Effector memory CD8-positive, alpha-beta T cell (primary cell): ENCODE measurements at regions not wholly inside any gene's neighbourhood (a gene's known extent, or its start where the extent isn't known, plus 50 kb on each side); places are given as distances from the start of the nearest gene placed in this dataset.
"Not testable (repeated sequence)": the region's sequence is repeated elsewhere in the genome, so short reads cannot be mapped to it uniquely, and the experiment has no call there.

Source experiments
- ATAC-seq: fragments of 150-1000 bp; cut with Tn5 transposase; replicated peaks from 2 replicates; pipeline ENCODE4 v1.10.0; 2021; ENCODE audit warnings: mild to moderate bottlenecking, moderate library complexity
- DNase-seq, 3 experiments: peaks; one replicate each; pipeline ENCODE4 v3.0.0; 2021
- H3K27ac Mint-ChIP-seq, 2 donors: one replicate each; pipeline ENCODE4 v1.8.0; 2022; ENCODE audit warnings: mild to moderate bottlenecking in 2 of 2, mixed read lengths in 2 of 2, moderate library complexity in 2 of 2
- H3K27me3 Mint-ChIP-seq, 2 donors: one replicate each; pipeline ENCODE4 v1.8.0; 2022; ENCODE audit warnings: mixed read lengths in 2 of 2
- H3K36me3 Mint-ChIP-seq: one replicate; pipeline ENCODE4 v1.8.0; 2022; ENCODE audit warnings: mild to moderate bottlenecking, moderate library complexity, mixed read lengths; ENCODE audit not compliant: insufficient read depth
- H3K4me1 Mint-ChIP-seq, 2 donors: one replicate each; pipeline ENCODE4 v1.8.0; 2022; ENCODE audit warnings: low read depth in 2 of 2, mixed read lengths in 2 of 2
- H3K4me3 Mint-ChIP-seq, 2 donors: one replicate each; pipeline ENCODE4 v1.8.0; 2022; ENCODE audit warnings: mild to moderate bottlenecking in 2 of 2, mixed read lengths in 2 of 2, moderate library complexity in 2 of 2
- H3K9me3 Mint-ChIP-seq, 2 donors: one replicate each; pipeline ENCODE4 v1.8.0; 2022; ENCODE audit warnings: mixed read lengths in 2 of 2

DNA sequence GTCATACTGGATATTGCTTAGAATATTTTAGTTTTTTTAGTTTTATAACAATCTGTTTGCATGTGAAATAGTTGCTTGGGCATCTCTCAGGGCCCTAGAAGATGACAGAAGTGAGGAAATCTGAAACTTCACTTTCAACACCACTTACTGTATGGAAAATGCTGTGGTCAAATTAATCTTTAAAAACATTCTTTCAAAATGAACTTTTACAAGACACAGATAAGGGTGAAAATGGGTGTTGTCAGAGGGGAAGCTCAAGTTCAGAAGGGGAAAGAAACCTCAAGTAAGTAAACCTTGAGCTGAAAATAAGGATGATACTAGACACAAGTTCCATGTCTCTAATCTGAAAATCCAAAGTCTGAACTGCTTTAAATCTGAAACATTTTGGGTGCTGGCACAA lies 1840.1 kb upstream of the RAG2 start:
- H3K27ac Mint-ChIP-seq: no peak overlapping the region
- no peak overlapping the region for H3K4me3 Mint-ChIP-seq
- no peaks in the 10 kb centered on the region for H3K27me3 Mint-ChIP-seq
- ATAC-seq (no peak), DNase-seq (no peak)
- no peaks in the 10 kb centered on the region for H3K4me1 Mint-ChIP-seq
- peaks cover 0 to 11% of the 10 kb centered on the region in 2 donors for H3K9me3 Mint-ChIP-seq
- no peaks in the 10 kb centered on the region for H3K36me3 Mint-ChIP-seq

DNA sequence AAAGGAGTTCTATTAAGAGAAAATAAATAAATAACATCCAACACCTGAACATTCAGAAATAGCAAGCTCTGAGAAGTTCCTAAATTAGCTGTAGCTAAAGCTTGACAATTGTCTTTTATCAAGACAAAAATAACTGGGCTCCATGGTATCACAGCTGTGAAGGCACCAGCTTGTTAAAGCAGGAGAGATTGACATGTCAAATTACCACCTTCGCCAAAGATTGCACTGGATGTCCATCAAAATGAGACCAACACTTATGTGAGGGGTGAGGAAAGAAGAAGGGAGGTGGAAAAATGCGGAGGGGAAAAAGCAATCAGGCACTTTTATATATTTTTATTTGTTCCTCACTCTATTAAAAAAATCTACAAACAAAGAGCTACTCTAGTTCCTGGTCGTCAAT lies 1827.5 kb upstream of the RAG2 start:
- Mint-ChIP-seq H3K36me3 (no peaks in the 10 kb centered on the region), H3K4me3 (no peak overlapping the region), H3K4me1 (no peaks in the 10 kb centered on the region), H3K27me3 (no peaks in the 10 kb centered on the region), H3K27ac (no peak overlapping the region), H3K9me3 (peaks cover 7 to 9% of the 10 kb centered on the region in 2 donors)
- DNase-seq: no peak
- no peak for ATAC-seq

DNA sequence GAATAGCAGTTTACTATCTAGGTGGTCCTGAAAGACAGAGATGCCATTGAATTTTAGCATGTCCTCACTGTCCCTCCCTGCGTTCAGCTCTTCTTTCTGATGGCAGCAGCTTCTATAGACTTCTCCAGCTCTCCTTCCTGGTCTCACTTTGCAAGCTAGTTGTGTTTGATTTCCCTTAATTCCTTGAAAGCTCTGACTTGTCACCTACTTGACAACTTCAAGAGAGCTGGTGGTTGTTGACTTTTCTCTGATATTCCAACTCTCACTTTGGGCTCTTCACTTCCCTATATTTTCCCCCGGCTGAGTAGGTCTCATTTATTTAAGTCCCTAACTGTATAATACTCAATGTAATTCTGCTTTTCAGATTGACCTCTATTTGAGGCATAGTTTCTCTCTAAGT lies 1825.0 kb upstream of the RAG2 start:
- Mint-ChIP-seq H3K4me3 (no peak overlapping the region), H3K27me3 (no peaks in the 10 kb centered on the region), H3K36me3 (no peaks in the 10 kb centered on the region), H3K27ac (no peak overlapping the region), H3K9me3 (peaks cover 0 to 8% of the 10 kb centered on the region in 2 donors), H3K4me1 (no peaks in the 10 kb centered on the region)
- DNase-seq (no peak), ATAC-seq (no peak)

DNA sequence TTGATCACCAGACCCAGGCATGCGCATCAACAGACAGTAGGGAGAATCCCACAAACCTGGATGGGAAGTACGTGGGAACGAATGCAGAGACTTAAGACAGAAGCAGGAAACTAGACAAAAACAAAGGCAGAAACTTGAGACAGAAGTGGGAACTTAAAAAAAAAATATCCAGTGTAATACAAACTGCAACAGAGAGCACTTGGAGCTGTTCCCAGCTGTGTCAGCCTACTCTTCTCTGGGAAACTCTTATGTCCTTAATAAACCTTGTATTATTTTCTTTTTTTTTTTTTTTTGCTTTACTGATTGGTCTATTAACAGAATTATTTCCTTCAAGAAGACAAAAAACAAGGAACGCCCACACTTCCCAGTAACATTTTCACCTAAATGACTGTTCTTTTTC lies 1818.1 kb upstream of the RAG2 start:
- H3K4me3 Mint-ChIP-seq: no peak overlapping the region
- H3K36me3 Mint-ChIP-seq: no peaks in the 10 kb centered on the region
- H3K27ac Mint-ChIP-seq: no peak overlapping the region
- peaks cover 25 to 32% of the 10 kb centered on the region in 2 donors for H3K9me3 Mint-ChIP-seq
- no peaks in the 10 kb centered on the region for H3K4me1 Mint-ChIP-seq
- DNase-seq: no peak
- H3K27me3 Mint-ChIP-seq: no peaks in the 10 kb centered on the region
- no peak for ATAC-seq

DNA sequence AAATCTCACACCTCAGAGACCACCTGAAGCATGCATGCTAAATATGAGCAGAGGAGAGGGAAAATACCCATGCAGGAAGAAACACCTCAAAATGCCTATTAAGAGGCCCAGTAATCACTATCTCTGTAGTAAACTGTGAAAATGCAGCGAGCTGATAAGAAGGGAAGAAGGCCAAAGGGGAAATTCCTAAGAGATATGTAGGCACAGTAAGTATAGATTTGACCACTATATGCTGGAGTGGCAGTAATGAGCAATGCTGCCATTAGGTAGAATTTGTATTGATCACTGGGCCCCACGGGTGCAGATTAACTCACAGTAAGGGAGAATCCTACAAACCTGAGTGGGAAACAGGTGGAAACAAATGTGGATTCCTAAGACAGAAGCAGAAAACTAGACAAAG lies 1813.1 kb upstream of the RAG2 start:
- H3K4me1 Mint-ChIP-seq: no peaks in the 10 kb centered on the region
- peaks cover 23 to 41% of the 10 kb centered on the region in 2 donors for H3K9me3 Mint-ChIP-seq
- no peak for DNase-seq
- H3K4me3 Mint-ChIP-seq: no peak overlapping the region
- no peak for ATAC-seq
- H3K36me3 Mint-ChIP-seq: no peaks in the 10 kb centered on the region
- no peaks in the 10 kb centered on the region for H3K27me3 Mint-ChIP-seq
- H3K27ac Mint-ChIP-seq: no peak overlapping the region

DNA sequence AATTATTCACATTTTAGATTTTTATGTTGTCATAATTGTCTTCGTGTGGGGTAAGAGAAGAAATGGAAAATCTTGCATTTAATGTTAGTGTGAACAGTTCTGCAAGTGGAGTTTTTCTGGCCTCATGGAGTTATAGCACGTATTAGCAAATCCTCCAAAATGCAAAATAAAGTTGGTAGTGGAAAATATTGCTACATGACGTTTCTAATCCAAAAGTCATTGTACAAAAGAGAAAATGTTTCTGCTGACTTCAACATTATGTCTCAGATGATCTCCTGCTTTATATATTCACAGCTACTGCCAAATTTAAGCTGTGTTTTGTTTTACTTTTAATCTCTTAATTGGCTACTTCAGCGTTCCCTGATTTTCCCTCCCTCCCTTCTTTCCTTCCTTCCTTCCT lies 1804.0 kb upstream of the RAG2 start:
- ATAC-seq (no peak), DNase-seq (no peak)
- H3K4me1 Mint-ChIP-seq: no peaks in the 10 kb centered on the region
- no peaks in the 10 kb centered on the region for H3K36me3 Mint-ChIP-seq
- H3K4me3 Mint-ChIP-seq: no peak overlapping the region
- H3K27me3 Mint-ChIP-seq: no peaks in the 10 kb centered on the region
- H3K27ac Mint-ChIP-seq: no peak overlapping the region
- peaks cover 4 to 10% of the 10 kb centered on the region in 2 donors for H3K9me3 Mint-ChIP-seq

DNA sequence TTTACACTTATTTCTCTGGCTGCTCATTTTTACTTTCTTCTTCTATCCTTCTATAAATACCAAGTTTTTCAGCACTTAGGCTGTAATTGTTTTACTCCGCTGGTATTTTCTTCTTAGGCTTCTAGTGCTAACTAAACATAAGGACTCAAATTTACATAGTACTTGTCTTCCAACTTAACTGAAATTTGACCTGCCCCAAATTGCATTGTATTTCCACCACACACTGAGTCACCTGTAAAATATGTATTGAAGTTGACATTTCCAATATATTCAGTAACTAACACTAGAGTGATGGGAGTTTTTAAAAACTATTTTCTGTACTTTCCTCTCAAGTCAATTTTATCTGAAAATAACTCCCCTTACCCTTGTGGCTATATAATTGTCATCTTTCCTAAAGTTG lies 1794.1 kb upstream of the RAG2 start:
- Mint-ChIP-seq H3K4me3 (no peak overlapping the region), H3K27me3 (no peaks in the 10 kb centered on the region), H3K36me3 (peaks cover 5% of the 10 kb centered on the region), H3K4me1 (no peaks in the 10 kb centered on the region), H3K9me3 (peaks cover 0 to 5% of the 10 kb centered on the region in 2 donors), H3K27ac (no peak overlapping the region)
- no peak for ATAC-seq
- DNase-seq: no peak

DNA sequence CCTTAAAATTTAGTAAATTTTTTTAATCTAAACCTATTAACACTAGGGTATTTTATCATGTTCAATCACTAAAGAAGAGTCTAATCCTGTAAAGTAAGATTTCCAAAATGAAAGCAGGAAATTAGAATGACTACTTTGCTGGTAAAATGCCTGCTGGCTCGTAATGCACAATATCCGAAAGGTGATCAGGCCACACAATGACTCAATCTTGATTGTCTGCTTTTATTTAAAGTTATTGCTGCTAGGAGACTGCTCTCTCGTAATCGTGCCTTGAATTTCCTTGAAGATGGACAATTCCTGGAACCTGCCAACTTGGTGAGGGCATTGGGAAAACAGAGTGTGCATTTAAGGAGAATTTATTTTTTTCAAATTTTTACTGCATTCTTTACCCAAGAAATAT lies 1786.5 kb upstream of the RAG2 start:
- no peak for DNase-seq
- peaks cover 1 to 6% of the 10 kb centered on the region in 2 donors for H3K9me3 Mint-ChIP-seq

DNA sequence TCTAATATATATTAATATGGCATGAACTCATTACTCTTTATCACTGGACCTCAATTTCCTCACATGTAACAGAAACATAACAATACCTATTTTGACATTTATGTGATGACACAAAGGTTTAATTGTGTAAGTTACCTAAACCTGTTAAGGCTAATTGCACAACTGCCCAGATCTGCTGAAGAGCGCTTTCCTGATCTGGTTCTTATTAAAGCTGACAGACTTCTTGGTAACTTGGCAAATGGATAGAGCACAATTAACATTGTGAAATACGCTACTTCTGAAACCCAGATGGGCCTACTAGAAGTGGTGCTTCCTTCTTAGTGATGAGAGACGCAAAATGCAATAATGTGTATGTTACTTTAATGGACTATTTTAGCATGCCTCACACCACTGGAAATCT lies 1767.2 kb upstream of the RAG2 start:
- no peaks in the 10 kb centered on the region for H3K36me3 Mint-ChIP-seq
- DNase-seq (no peak), ATAC-seq (no peak)
- peaks cover 4 to 28% of the 10 kb centered on the region in 2 donors for H3K9me3 Mint-ChIP-seq
- H3K4me1 Mint-ChIP-seq: no peaks in the 10 kb centered on the region
- no peaks in the 10 kb centered on the region for H3K27me3 Mint-ChIP-seq
- no peak overlapping the region for H3K27ac Mint-ChIP-seq
- H3K4me3 Mint-ChIP-seq: no peak overlapping the region

More for the DNA sequence above, 1786.5 kb upstream of the RAG2 start:
- H3K27ac Mint-ChIP-seq: no peak overlapping the region
- no peaks in the 10 kb centered on the region for H3K4me1 Mint-ChIP-seq
- no peaks in the 10 kb centered on the region for H3K36me3 Mint-ChIP-seq
- H3K27me3 Mint-ChIP-seq: no peaks in the 10 kb centered on the region
- no peak overlapping the region for H3K4me3 Mint-ChIP-seq
- no peak for ATAC-seq

DNA sequence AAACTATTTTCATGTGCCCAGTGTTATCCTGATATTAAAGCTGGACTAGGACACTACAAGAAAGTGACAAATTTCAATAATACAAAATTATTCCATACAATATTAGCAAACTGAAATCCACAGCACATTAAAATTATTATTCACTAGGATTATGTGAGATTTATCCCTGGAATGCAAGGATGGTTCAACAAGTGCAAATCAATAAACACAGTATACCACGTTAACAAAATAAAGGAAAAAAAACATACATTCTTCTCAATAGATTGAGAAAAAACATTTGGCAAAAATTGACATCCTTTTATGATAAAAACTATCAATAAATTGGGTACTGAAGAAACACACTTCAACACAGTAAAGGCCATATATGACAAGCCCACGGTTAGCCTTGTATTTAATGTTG lies 1758.2 kb upstream of the RAG2 start:
- no peaks in the 10 kb centered on the region for H3K36me3 Mint-ChIP-seq
- no peak for DNase-seq
- H3K4me3 Mint-ChIP-seq: no peak overlapping the region
- ATAC-seq: no peak
- H3K9me3 Mint-ChIP-seq: peaks cover 4 to 7% of the 10 kb centered on the region in 2 donors
- H3K27ac Mint-ChIP-seq: no peak overlapping the region
- H3K4me1 Mint-ChIP-seq: no peaks in the 10 kb centered on the region
- H3K27me3 Mint-ChIP-seq: no peaks in the 10 kb centered on the region

DNA sequence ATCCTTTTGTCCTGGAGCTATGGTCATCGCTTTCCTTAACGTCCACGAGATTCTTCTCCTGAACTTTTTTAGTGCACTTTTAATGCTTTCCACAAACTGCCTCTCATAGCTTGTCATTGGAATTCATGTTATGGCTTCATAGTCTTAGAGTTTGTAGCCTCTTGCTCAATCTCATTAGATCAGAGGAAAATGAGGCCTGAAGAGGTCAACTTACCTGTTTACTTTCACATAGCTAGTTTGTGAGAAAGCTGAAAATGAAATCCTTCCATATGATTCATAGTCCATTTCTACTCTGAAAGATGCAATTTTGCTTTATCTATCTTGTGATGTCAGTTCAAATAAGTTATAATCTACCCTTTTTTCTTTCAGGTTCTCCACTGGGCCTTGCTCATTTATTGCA lies 1747.2 kb upstream of the RAG2 start:
- Mint-ChIP-seq H3K4me3 (no peak overlapping the region), H3K27ac (no peak overlapping the region)
- ATAC-seq: no peak

DNA sequence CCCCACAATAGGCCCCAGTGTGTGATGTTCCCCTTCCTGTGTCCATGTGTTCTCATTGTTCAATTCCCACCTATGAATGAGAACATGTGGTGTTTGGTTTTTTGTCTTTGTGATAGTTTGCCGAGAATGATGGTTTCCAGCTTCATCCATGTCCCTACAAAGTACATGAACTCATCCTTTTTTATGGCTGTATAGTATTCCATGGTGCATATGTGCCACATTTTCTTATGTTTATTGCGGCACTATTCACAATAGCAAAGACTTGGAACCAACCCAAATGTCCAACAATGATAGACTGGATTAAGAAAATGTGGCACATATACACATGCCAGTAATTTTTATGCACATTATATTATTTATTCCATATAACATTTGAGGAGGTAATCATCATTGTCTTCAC lies 1743.6 kb upstream of the RAG2 start:
- not testable (repeated sequence) for H3K4me3 Mint-ChIP-seq, H3K27ac Mint-ChIP-seq, H3K4me1 Mint-ChIP-seq, ATAC-seq, H3K36me3 Mint-ChIP-seq, DNase-seq, H3K27me3 Mint-ChIP-seq
- peaks cover 6 to 10% of the 10 kb centered on the region in 2 donors for H3K9me3 Mint-ChIP-seq

More for the DNA sequence above, 1747.2 kb upstream of the RAG2 start:
- Mint-ChIP-seq H3K27me3 (no peaks in the 10 kb centered on the region), H3K4me1 (no peaks in the 10 kb centered on the region), H3K36me3 (no peaks in the 10 kb centered on the region), H3K9me3 (peaks cover 8 to 15% of the 10 kb centered on the region in 2 donors)
- no peak for DNase-seq

DNA sequence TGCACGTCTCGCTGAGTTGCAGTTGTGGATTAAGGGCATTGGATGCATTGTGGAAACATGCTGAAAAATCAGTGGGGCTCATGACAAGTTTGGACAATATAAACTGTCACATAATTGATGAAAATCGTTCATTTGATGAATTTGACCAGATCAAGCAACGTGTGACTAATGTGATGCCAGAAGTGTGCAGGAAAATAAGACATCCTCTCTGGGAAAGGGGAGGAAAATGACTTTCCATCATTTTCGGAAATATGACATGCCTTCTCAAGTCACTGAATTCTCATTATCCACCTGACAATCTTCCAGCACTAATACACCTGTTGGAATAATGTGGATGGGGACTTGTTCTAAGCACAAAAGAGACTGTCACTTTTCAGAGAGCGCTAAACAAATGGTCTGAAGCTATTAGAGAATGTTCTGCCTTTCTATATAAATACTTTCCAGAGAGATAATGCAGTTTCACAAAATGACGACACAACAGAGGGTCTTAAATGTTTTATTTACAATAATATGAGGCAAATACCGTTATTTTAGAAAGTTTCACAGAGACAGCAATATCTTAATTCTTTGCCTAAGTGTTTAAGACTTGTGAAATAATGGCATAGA lies 1741.9 kb upstream of the RAG2 start:
- Mint-ChIP-seq H3K27me3 (no peaks in the 10 kb centered on the region), H3K36me3 (no peaks in the 10 kb centered on the region), H3K4me1 (no peaks in the 10 kb centered on the region), H3K27ac (no peak overlapping the region), H3K9me3 (peaks cover 9 to 12% of the 10 kb centered on the region in 2 donors), H3K4me3 (no peak overlapping the region)
- ATAC-seq (no peak), DNase-seq (no peak)

DNA sequence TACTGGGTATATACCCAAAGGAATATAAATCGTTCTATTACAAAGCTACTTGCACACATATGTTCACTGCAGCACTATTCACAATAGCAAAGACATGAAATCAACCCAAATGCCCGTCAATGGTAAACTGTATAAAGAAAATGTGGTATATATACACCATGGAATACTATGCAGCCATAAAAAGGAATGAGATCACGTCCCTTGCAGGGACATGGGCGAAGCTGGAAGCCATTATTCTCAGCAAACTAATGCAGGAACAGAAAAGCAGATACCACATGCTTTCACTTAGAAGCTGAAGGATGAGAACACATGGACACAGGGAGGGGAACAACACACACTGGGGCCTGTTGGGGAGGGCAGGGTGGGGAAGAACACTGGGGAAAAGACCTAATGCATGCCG lies 1740.0 kb upstream of the RAG2 start:
- H3K4me3 Mint-ChIP-seq, H3K36me3 Mint-ChIP-seq, DNase-seq, H3K4me1 Mint-ChIP-seq, ATAC-seq, H3K27ac Mint-ChIP-seq, H3K27me3 Mint-ChIP-seq: not testable (repeated sequence)
- peaks cover 8 to 16% of the 10 kb centered on the region in 2 donors for H3K9me3 Mint-ChIP-seq

DNA sequence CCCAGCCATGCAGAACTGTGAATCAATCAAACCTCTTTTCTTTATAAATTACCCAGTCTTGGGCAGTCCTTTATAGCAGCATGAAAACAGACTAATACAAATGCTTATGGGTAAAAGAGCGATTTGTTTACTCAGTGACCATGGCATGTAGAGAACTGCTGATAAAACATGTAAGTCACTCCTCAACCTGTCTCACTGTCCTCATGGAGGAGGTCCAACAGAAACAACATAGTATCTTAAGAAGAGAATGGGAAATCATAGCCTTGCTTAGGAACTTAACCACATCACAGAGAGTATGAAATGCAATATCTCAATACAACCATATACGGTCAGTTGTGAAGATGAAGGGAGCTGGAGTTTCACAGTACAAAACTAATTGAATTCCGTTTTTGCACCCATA lies 1734.0 kb upstream of the RAG2 start:
- Mint-ChIP-seq H3K36me3 (no peaks in the 10 kb centered on the region), H3K9me3 (peaks cover 5 to 22% of the 10 kb centered on the region in 2 donors), H3K27ac (no peak overlapping the region), H3K4me1 (no peaks in the 10 kb centered on the region), H3K4me3 (no peak overlapping the region), H3K27me3 (no peaks in the 10 kb centered on the region)
- DNase-seq (no peak), ATAC-seq (no peak)
